Liver (tissue), 8 donors: ENCODE measurements at regions not wholly inside any gene's neighbourhood (a gene's known extent, or its start where the extent isn't known, plus 50 kb on each side); places are given as distances from the start of the nearest gene placed in this dataset.

Experiments
- DNase-seq: peaks from one replicate; pipeline ENCODE4 v3.0.0-alpha.2; 2017; ENCODE audit warnings: low spot score
- H3K27ac ChIP-seq, 2 donors: one replicate each; pipeline ENCODE4 v1.7.0; 2013; ENCODE audit warnings: inconsistent platforms in 2 of 2, low read length in 2 of 2, control low read depth in 1 of 2, low read depth in 1 of 2, mild to moderate bottlenecking in 1 of 2
- H3K27me3 ChIP-seq, 4 donors: one replicate each; pipeline versions ENCODE4 v1.6.1 to v1.7.0; 2013; ENCODE audit warnings: low read length in 3 of 4, inconsistent platforms in 1 of 4, mild to moderate bottlenecking in 1 of 4, moderate library complexity in 1 of 4; ENCODE audit not compliant: control insufficient read depth in 4 of 4, insufficient read depth in 4 of 4
- H3K36me3 ChIP-seq, 4 donors: one replicate each; pipeline versions ENCODE4 v1.6.1 to v1.7.0; 2013; ENCODE audit warnings: low read length in 3 of 4, mild to moderate bottlenecking in 3 of 4, low read depth in 1 of 4, moderate library complexity in 1 of 4; ENCODE audit not compliant: control insufficient read depth in 4 of 4, insufficient read depth in 3 of 4
- H3K4me1 ChIP-seq, 4 donors: one replicate each; pipeline versions ENCODE4 v1.6.1 to v1.7.0; 2013; ENCODE audit warnings: low read length in 3 of 4, mild to moderate bottlenecking in 3 of 4, moderate library complexity in 1 of 4; ENCODE audit not compliant: control insufficient read depth in 4 of 4, insufficient read depth in 4 of 4
- H3K4me3 ChIP-seq, 3 donors: one replicate each; pipeline versions ENCODE4 v1.6.1 to v1.7.0; 2013; ENCODE audit warnings: low read length in 3 of 3, control low read depth in 1 of 3, low read depth in 1 of 3, mild to moderate bottlenecking in 1 of 3
- H3K9ac ChIP-seq, 2 donors: one replicate each; pipeline ENCODE4 v1.7.0; 2013; ENCODE audit warnings: low read length in 2 of 2, mild to moderate bottlenecking in 2 of 2, moderate library complexity in 2 of 2, control low read depth in 1 of 2, low read depth in 1 of 2
- H3K9me3 ChIP-seq, 4 donors: one replicate each; pipeline versions ENCODE4 v1.6.1 to v1.7.0; 2013; ENCODE audit warnings: low read length in 3 of 4; ENCODE audit not compliant: control insufficient read depth in 4 of 4
- CTCF ChIP-seq: fragments of 150-350 bp; IDR thresholded peaks from 2 replicates; pipeline ENCODE4 v1.5.1; 2017; ENCODE audit warnings: improper control_type of control experiment, low read depth, low read length; ENCODE audit not compliant: missing input control
- EGR1 ChIP-seq, 2 donors: IDR thresholded peaks; 2 replicates each; pipeline ENCODE4 v1.6.1; 2016 to 2018; ENCODE audit warnings: antibody characterized with exemption in 2 of 2, low read depth in 2 of 2
- FOXA1 ChIP-seq: IDR thresholded peaks from 2 replicates; pipeline ENCODE4 v1.6.1; 2016; ENCODE audit warnings: antibody characterized with exemption
- FOXA2 ChIP-seq: IDR thresholded peaks from 2 replicates; pipeline ENCODE4 v1.6.1; 2016; ENCODE audit warnings: antibody characterized with exemption
- GABPA ChIP-seq, 2 donors: IDR thresholded peaks in 1 of 2; conservative IDR thresholded peaks in 1 of 2; 2 replicates each; pipeline ENCODE4 v1.6.1; 2016; ENCODE audit warnings: antibody characterized with exemption in 2 of 2, mild to moderate bottlenecking in 1 of 2, moderate library complexity in 1 of 2
- HNF4A ChIP-seq, 2 donors: conservative IDR thresholded peaks; 2 replicates each; pipeline ENCODE4 v1.6.1; 2016; ENCODE audit warnings: antibody characterized with exemption in 2 of 2, mild to moderate bottlenecking in 2 of 2
- HNF4G ChIP-seq: IDR thresholded peaks from 2 replicates; pipeline ENCODE4 v1.6.1; 2016; ENCODE audit warnings: antibody characterized with exemption
- MAX ChIP-seq: IDR thresholded peaks from 2 replicates; pipeline ENCODE4 v1.6.1; 2016; ENCODE audit warnings: antibody characterized with exemption
- NR2F2 ChIP-seq: IDR thresholded peaks from 2 replicates; pipeline ENCODE4 v1.6.1; 2016; ENCODE audit warnings: antibody characterized with exemption
- RAD21 ChIP-seq, 2 donors: IDR thresholded peaks; 2 replicates each; pipeline ENCODE4 v1.6.1; 2016; ENCODE audit warnings: antibody characterized with exemption in 2 of 2, mild to moderate bottlenecking in 2 of 2
- RXRA ChIP-seq, 2 donors: IDR thresholded peaks; 2 replicates each; pipeline ENCODE4 v1.6.1; 2017 to 2018; ENCODE audit warnings: antibody characterized with exemption in 2 of 2, mild to moderate bottlenecking in 1 of 2
- SP1 ChIP-seq: IDR thresholded peaks from 2 replicates; pipeline ENCODE4 v1.6.1; 2018; ENCODE audit warnings: antibody characterized with exemption, mild to moderate bottlenecking
- TAF1 ChIP-seq: conservative IDR thresholded peaks from 2 replicates; pipeline ENCODE4 v1.6.1; 2016; ENCODE audit warnings: antibody characterized with exemption, mild to moderate bottlenecking
- YY1 ChIP-seq: IDR thresholded peaks from 2 replicates; pipeline ENCODE4 v1.6.1; 2016; ENCODE audit warnings: antibody characterized with exemption, mild to moderate bottlenecking
- WGBS: extraction: QIAGEN DNeasy Blood & Tissue Kit; methylation state at CpG from one replicate; pipeline ENCODE4 v1.1.7; 2013; 5-methylcytosine and 5-hydroxymethylcytosine counted together
- TF ChIP-seq, protein P1 (sequence below): IDR thresholded peaks from 2 replicates; pipeline ENCODE4 v1.6.1; 2016; ENCODE audit warnings: antibody characterized with exemption
- TF ChIP-seq, protein P2 (sequence below): IDR thresholded peaks from 2 replicates; pipeline ENCODE4 v1.6.1; 2016; ENCODE audit warnings: antibody characterized with exemption, mild to moderate bottlenecking
- donor health status: healthy.
- donor health status: healthy.
- donor health status: healthy.
- donor health status: healthy.
- donor health status: healthy.

DNA sequence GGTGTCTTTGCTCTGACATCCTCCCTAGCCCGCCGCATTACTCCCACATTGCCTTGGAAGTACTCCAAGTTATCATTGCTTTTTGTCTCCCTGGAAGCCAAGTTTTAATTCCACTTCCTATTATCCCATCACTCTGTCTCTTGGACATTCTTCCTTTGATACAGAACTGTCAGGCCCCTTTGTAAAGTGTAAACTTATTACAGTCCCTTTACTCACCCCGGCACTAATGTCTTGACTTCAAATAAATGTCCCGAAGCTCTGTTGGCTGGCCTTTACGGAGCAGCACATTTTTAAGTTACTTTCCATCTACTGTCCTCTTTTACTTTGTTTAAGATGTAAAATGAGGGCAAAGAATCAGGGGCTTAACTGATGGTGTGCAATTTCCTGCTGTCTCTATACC, 223.5 kb upstream of the IGFBP7 start:
- Histone ChIP-seq H3K27ac (no peak overlapping the region), H3K9ac (no peak overlapping the region), H3K36me3 (no peaks in the 10 kb centered on the region), H3K9me3 (no peaks in the 10 kb centered on the region), H3K4me1 (no peaks in the 10 kb centered on the region), H3K27me3 (no peaks in the 10 kb centered on the region), H3K4me3 (no peak overlapping the region)
- no peak for DNase-seq
- TF ChIP-seq GABPA (IDR thresholded peaks at IDR 0.05 in 1 of 2, conservative IDR thresholded peaks at IDR 0.05 in 1 of 2): no peak
- 78% methylated on average over 5 of the region's 5 CpGs for WGBS

DNA sequence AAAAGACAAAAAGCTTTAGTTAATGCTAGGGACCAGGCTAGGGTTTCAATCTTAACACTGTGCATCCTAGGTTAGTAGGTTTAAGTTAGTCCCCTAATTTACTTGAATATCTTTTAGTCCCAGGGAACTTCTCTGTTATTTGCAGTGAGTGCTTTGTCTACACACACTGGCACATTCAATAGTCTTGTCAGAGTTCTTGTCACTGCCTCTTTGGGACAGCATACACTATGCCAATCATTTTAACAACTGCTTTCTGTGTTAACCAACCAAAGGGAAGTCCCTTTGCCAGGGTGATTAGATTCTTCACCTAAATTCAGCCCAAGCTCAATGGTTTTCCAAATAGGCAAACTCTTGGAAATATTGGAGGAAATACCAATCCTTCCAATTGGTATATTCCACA, 221.8 kb upstream of the IGFBP7 start:
- TF ChIP-seq MAX: no peak
- TF ChIP-seq EGR1 (IDR thresholded peaks at IDR 0.05; ENCODE audit: low read depth in 2 of 2): no peak
- no peak for TF ChIP-seq CTCF
- Histone ChIP-seq H3K27ac (no peak overlapping the region), H3K36me3 (no peaks in the 10 kb centered on the region)

DNA sequence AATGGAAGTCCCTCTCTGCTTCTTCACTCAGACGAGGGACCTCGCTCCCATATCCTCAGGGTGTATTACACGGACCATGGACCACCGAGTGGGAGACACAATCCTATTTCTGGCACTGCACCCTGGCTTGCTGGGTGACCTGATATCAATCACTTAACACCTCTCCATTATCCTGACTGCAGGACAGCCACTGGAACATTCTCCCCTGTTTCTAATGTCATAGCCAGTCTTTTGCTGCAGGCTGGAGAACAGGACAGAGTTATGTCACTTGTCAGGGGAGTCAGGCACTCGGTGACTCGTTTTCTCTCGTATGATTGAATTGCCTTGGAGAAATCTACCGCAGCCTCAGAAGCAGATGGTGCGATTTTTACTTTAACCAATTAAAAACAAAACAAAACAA, 219.1 kb upstream of the IGFBP7 start:
- Histone ChIP-seq H3K4me1 (no peaks in the 10 kb centered on the region), H3K27ac (no peak overlapping the region), H3K9ac (no peak overlapping the region), H3K9me3 (no peaks in the 10 kb centered on the region), H3K27me3 (no peaks in the 10 kb centered on the region), H3K4me3 (no peak overlapping the region), H3K36me3 (no peaks in the 10 kb centered on the region)
- WGBS: 81% methylated on average over 9 of the region's 9 CpGs
- no peak for DNase-seq
- TF ChIP-seq RAD21 (IDR thresholded peaks at IDR 0.05): no peak
- TF ChIP-seq EGR1 (IDR thresholded peaks at IDR 0.05; ENCODE audit: low read depth in 2 of 2): no peak
- no peak for TF ChIP-seq YY1
- TF ChIP-seq HNF4G: no peak
- TF ChIP-seq HNF4A (conservative IDR thresholded peaks at IDR 0.05): no peak
- TF ChIP-seq FOXA2: no peak
- no peak for TF ChIP-seq FOXA1
- TF ChIP-seq RXRA (IDR thresholded peaks at IDR 0.05): no peak
- TF ChIP-seq, protein P1, sequence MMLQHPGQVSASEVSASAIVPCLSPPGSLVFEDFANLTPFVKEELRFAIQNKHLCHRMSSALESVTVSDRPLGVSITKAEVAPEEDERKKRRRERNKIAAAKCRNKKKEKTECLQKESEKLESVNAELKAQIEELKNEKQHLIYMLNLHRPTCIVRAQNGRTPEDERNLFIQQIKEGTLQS: no peak
- TF ChIP-seq, protein P2, sequence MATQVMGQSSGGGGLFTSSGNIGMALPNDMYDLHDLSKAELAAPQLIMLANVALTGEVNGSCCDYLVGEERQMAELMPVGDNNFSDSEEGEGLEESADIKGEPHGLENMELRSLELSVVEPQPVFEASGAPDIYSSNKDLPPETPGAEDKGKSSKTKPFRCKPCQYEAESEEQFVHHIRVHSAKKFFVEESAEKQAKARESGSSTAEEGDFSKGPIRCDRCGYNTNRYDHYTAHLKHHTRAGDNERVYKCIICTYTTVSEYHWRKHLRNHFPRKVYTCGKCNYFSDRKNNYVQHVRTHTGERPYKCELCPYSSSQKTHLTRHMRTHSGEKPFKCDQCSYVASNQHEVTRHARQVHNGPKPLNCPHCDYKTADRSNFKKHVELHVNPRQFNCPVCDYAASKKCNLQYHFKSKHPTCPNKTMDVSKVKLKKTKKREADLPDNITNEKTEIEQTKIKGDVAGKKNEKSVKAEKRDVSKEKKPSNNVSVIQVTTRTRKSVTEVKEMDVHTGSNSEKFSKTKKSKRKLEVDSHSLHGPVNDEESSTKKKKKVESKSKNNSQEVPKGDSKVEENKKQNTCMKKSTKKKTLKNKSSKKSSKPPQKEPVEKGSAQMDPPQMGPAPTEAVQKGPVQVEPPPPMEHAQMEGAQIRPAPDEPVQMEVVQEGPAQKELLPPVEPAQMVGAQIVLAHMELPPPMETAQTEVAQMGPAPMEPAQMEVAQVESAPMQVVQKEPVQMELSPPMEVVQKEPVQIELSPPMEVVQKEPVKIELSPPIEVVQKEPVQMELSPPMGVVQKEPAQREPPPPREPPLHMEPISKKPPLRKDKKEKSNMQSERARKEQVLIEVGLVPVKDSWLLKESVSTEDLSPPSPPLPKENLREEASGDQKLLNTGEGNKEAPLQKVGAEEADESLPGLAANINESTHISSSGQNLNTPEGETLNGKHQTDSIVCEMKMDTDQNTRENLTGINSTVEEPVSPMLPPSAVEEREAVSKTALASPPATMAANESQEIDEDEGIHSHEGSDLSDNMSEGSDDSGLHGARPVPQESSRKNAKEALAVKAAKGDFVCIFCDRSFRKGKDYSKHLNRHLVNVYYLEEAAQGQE: no peak
- no peak for TF ChIP-seq CTCF
- TF ChIP-seq SP1: no peak
- no peak for TF ChIP-seq NR2F2
- TF ChIP-seq TAF1: no peak

More for the DNA sequence above, 221.8 kb upstream of the IGFBP7 start:
- DNase-seq: no peak
- H3K9me3 ChIP-seq: no peaks in the 10 kb centered on the region
- no peak overlapping the region for H3K4me3 ChIP-seq
- no peak overlapping the region for H3K9ac ChIP-seq
- H3K4me1 ChIP-seq: no peaks in the 10 kb centered on the region
- H3K27me3 ChIP-seq: no peaks in the 10 kb centered on the region
